Tibial artery (tissue), 4 donors: ENCODE measurements at regions not wholly inside any gene's neighbourhood (a gene's known extent, or its start where the extent isn't known, plus 50 kb on each side); places are given as distances from the start of the nearest gene placed in this dataset.

ENCODE experiments used
- DNase-seq, 2 donors: peaks; one replicate each; pipeline ENCODE4 v3.0.0-alpha.2; 2019
- H3K27ac ChIP-seq, 2 donors: fragments of 200-600 bp; sonication (generic) in 1 of 2; 1 replicate in 1 of 2; 2 replicates in 1 of 2; pipeline ENCODE4 v1.5.1; 2018 to 2019; ENCODE audit warnings: mild to moderate bottlenecking in 1 of 2
- H3K27me3 ChIP-seq, 2 donors: fragments of 200-600 bp; sonication (generic) in 1 of 2; one replicate each; pipeline versions ENCODE4 v1.5.1 to v1.6.0; 2016 to 2019
- H3K36me3 ChIP-seq, 3 donors: fragments of 200-600 bp; sonication (generic) in 2 of 3; one replicate each; pipeline ENCODE4 v1.5.1; 2016 to 2019; ENCODE audit warnings: mild to moderate bottlenecking in 2 of 3
- H3K4me1 ChIP-seq, 4 donors: fragments of 200-600 bp; sonication (generic) in 2 of 4; 1 replicate in 3 of 4; 2 replicates in 1 of 4; pipeline ENCODE4 v1.5.1; 2016 to 2019
- H3K4me3 ChIP-seq, 2 donors: fragments of 200-600 bp; sonication (generic) in 1 of 2; 1 replicate in 1 of 2; 2 replicates in 1 of 2; pipeline ENCODE4 v1.5.1; 2018 to 2019; ENCODE audit warnings: mild to moderate bottlenecking in 2 of 2
- H3K9me3 ChIP-seq, 3 donors: fragments of 200-600 bp; sonication (generic) in 1 of 3; one replicate each; pipeline ENCODE4 v1.5.1; 2016 to 2019
- intact Hi-C: fragments of 100-400 bp; cut with DNase I; formaldehyde crosslinking; loops from one replicate; pipeline ENCODE4 v1.15.0; 2023; ENCODE audit warnings: low total_unique reads
- TF ChIP-seq, protein P1 (sequence below), 2 experiments: fragments of 200-600 bp in 1 of 2; fragments of 450-650 bp in 1 of 2; IDR thresholded peaks; one replicate each; pipeline ENCODE4 v1.5.1; 2017 to 2019; ENCODE audit warnings: antibody characterized with exemption in 2 of 2, mild to moderate bottlenecking in 1 of 2, moderate library complexity in 1 of 2

- H3K9me3 ChIP-seq, result peaks cover 5 to 57% (median 31%) of the 10 kb centered on the region in 3 donors
- TF ChIP-seq, protein P1, sequence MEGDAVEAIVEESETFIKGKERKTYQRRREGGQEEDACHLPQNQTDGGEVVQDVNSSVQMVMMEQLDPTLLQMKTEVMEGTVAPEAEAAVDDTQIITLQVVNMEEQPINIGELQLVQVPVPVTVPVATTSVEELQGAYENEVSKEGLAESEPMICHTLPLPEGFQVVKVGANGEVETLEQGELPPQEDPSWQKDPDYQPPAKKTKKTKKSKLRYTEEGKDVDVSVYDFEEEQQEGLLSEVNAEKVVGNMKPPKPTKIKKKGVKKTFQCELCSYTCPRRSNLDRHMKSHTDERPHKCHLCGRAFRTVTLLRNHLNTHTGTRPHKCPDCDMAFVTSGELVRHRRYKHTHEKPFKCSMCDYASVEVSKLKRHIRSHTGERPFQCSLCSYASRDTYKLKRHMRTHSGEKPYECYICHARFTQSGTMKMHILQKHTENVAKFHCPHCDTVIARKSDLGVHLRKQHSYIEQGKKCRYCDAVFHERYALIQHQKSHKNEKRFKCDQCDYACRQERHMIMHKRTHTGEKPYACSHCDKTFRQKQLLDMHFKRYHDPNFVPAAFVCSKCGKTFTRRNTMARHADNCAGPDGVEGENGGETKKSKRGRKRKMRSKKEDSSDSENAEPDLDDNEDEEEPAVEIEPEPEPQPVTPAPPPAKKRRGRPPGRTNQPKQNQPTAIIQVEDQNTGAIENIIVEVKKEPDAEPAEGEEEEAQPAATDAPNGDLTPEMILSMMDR (IDR thresholded peaks at IDR 0.05), result no peak
- intact Hi-C loops, result no loop called here
These were observed 437.5 kb downstream of the KIF20B start for GRCh38 chr10:90138844-90139243.

GRCh38 chr10:90141791-90142190 lies 440.4 kb downstream of the KIF20B start:
- Histone ChIP-seq H3K36me3 (no peaks in the 10 kb centered on the region), H3K4me1 (no peaks in the 10 kb centered on the region), H3K4me3 (no peak overlapping the region), H3K9me3 (peaks cover 0 to 39% (median 22%) of the 10 kb centered on the region in 3 donors), H3K27me3 (no peaks in the 10 kb centered on the region), H3K27ac (no peak overlapping the region)
- no peak for DNase-seq
- intact Hi-C loops, result no loop called here
- TF ChIP-seq, protein P1 (IDR thresholded peaks at IDR 0.05), result no peak

More at GRCh38 chr10:90138844-90139243, 437.5 kb downstream of the KIF20B start:
- Histone ChIP-seq H3K4me3 (no peak overlapping the region), H3K27ac (no peak overlapping the region), H3K4me1 (no peaks in the 10 kb centered on the region), H3K36me3 (no peaks in the 10 kb centered on the region), H3K27me3 (no peaks in the 10 kb centered on the region)
- DNase-seq, result no peak

DNA sequence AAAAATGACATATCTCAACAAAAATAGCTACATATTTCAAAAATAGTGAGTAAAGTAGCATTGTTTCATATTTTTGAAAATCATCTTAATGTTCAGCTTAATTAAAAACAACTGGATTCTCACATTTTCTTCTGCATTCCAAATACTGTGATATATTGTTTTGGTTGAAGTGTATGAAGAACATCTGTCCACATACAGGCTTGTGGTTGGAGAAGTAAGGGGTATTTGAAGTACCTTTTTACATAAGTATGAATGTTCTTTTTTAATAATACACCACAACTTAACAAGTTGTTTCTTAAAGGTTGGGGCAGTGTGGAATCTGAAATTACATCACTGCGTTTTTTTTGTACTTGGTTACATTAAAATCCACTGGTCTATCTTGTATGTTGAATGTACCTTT lies 442.5 kb downstream of the KIF20B start:
- no peak overlapping the region for H3K27ac ChIP-seq
- no peaks in the 10 kb centered on the region for H3K4me1 ChIP-seq
- DNase-seq, result no peak
- TF ChIP-seq, protein P1 (IDR thresholded peaks at IDR 0.05), result no peak
- H3K4me3 ChIP-seq, result no peak overlapping the region
- no peaks in the 10 kb centered on the region for H3K36me3 ChIP-seq
- H3K27me3 ChIP-seq, result no peaks in the 10 kb centered on the region
- peaks cover 0 to 17% (median 3%) of the 10 kb centered on the region in 3 donors for H3K9me3 ChIP-seq
- intact Hi-C loops, result no loop called here

DNA sequence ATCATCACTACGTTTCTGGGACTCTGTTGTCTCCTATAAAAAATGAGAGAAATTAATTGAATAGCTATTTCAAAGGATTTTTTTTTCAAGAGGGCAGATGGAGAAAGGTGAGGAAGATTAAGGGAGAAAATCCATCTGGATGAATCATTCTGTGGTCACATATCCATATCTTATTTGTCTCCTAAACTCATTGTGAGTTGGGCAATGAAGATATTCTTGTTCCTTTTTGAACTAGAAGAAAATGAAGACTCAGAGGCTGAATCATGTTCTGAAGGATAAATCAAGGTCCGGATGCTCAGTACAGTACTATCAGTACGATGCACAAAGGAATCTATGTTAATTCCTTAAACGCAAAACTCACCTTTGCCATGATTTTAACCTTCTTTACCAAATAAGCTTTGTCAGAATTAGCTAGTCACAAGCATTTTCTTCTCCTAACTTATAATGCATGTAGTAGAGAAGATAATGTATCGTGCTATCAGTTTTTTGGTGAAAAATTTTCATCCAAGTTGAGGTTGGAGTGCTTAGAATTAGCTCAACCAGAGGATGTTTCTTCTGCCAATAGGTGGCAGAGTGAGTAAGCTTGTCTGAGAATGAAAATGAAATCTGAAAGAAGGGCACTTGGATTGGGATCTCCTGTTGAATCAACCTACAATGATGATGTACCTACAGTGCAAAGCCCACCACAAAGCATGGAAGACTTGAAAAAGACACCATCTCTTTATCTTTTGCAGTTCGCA lies 446.9 kb downstream of the KIF20B start:
- DNase-seq, result no peak
- no peak overlapping the region for H3K27ac ChIP-seq
- H3K4me1 ChIP-seq, result no peaks in the 10 kb centered on the region
- H3K36me3 ChIP-seq, result no peaks in the 10 kb centered on the region
- no peaks in the 10 kb centered on the region for H3K27me3 ChIP-seq
- H3K4me3 ChIP-seq, result no peak overlapping the region
- TF ChIP-seq, protein P1 (IDR thresholded peaks at IDR 0.05), result peak; percentile 18 to 26
- H3K9me3 ChIP-seq, result no peaks in the 10 kb centered on the region
- intact Hi-C loops, result no loop called here

DNA sequence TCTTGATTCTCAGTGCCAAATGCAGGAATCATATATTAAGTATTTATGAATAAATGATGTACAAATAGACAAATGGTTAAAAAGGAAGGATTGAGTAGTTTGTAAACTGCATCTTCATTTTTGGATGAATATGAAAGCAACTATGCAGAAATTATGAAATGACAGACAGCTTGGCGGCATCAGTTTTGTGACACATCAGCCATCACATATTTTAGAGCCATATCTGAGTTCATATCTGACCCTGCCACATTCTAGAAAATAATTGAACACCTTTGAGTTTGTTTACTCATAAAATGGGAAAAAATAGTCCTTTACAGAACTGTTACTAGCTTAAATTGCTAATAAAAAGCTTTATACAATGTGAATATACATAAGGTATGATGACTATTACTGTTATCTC lies 448.2 kb downstream of the KIF20B start:
- intact Hi-C loops, result no loop called here
- TF ChIP-seq, protein P1 (IDR thresholded peaks at IDR 0.05), result no peak
- no peaks in the 10 kb centered on the region for H3K9me3 ChIP-seq
- no peaks in the 10 kb centered on the region for H3K4me1 ChIP-seq
- no peaks in the 10 kb centered on the region for H3K27me3 ChIP-seq
- H3K4me3 ChIP-seq, result no peak overlapping the region
- H3K27ac ChIP-seq, result no peak overlapping the region
- no peaks in the 10 kb centered on the region for H3K36me3 ChIP-seq
- DNase-seq, result no peak
